GM12878 (cell line): ENCODE measurements at regions not wholly inside any gene's neighbourhood (a gene's known extent, or its start where the extent isn't known, plus 50 kb on each side); places are given as distances from the start of the nearest gene placed in this dataset.

ENCODE experiments used
- ATAC-seq: fragments of 200-7000 bp; cut with Tn5 transposase; 3 replicates; pipeline ENCODE4 v1.9.1; 2020; ENCODE audit warnings: mild to moderate bottlenecking, moderate library complexity
- BruUV-seq: library from RNA; stranded (reverse); fragments of 400-500 nt; replicated peaks from 2 replicates; lab custom pipeline; 2021; lab: Mats Ljungman, UMichigan
- CTCF ChIA-PET: fragments of 300-600 bp; sonication (Branson Sonifier 250); formaldehyde crosslinking; extraction: SDS; loops from one replicate; lab custom pipeline; 2021; ENCODE audit warnings: inconsistent platforms; lab: Yijun Ruan, JAX
- POLR2A ChIA-PET: fragments of 350-600 bp; formaldehyde crosslinking; extraction: SDS; loops from one replicate; lab custom pipeline; 2021; ENCODE audit warnings: inconsistent platforms; lab: Charles Lee
- RAD21 ChIA-PET: fragments of 300-600 bp; sonication (Branson Sonifier 250); formaldehyde crosslinking; loops from one replicate; lab custom pipeline; 2023; ENCODE audit warnings: antibody characterized with exemption; ENCODE audit not compliant: unreplicated experiment; lab: Charles Lee
- SMC1A ChIA-PET: fragments of 300-600 bp; sonication (Branson Sonifier 250); formaldehyde crosslinking; loops from one replicate; lab custom pipeline; 2023; ENCODE audit not compliant: unreplicated experiment, uncharacterized antibody; lab: Charles Lee
- DNase-seq: peaks from one replicate; pipeline ENCODE4 v3.0.0-alpha.2; 2011; ENCODE audit warnings: low read depth, low spot score
- FAIRE-seq: peaks from 3 replicates; lab custom pipeline; 2011; peaks lifted over from hg19 to GRCh38; lab: Jason Lieb, UNC
- H2AFZ ChIP-seq: 2 replicates; pipeline ENCODE4 v1.6.0; 2011; ENCODE audit warnings: low read depth, low read length, control low read depth; ENCODE audit not compliant: control insufficient read depth
- H3K27ac ChIP-seq: 2 replicates; pipeline ENCODE4 v1.5.1; 2011; ENCODE audit warnings: control low read depth; ENCODE audit not compliant: control insufficient read depth, insufficient read depth
- H3K27me3 ChIP-seq, 2 experiments: replicated peaks in 1 of 2; 2 replicates each; pipeline versions ENCODE4 v1.6.0 to v1.6.1; 2011; ENCODE audit warnings: low read length in 1 of 2; ENCODE audit not compliant: control insufficient read depth in 2 of 2, insufficient read depth in 2 of 2
- H3K36me3 ChIP-seq, 2 experiments: 2 replicates each; pipeline ENCODE4 v1.5.1; 2011; ENCODE audit warnings: low read length in 1 of 2; ENCODE audit not compliant: control insufficient read depth in 2 of 2, insufficient read depth in 2 of 2
- H3K4me1 ChIP-seq: 2 replicates; pipeline ENCODE4 v1.6.1; 2011; ENCODE audit warnings: mild to moderate bottlenecking, low read length, moderate library complexity, mixed read lengths; ENCODE audit not compliant: control insufficient read depth, insufficient read depth
- H3K4me2 ChIP-seq: 2 replicates; pipeline ENCODE4 v1.6.0; 2011; ENCODE audit warnings: control low read depth; ENCODE audit not compliant: control insufficient read depth, insufficient read depth
- H3K4me3 ChIP-seq: fragments of 200-600 bp; sonication (generic); 2 replicates; pipeline ENCODE4 v1.5.1; 2016
- H3K79me2 ChIP-seq: 2 replicates; pipeline ENCODE4 v1.6.0; 2011; ENCODE audit warnings: low read length; ENCODE audit not compliant: control insufficient read depth, insufficient read depth
- H3K9ac ChIP-seq: 2 replicates; pipeline ENCODE4 v1.8.0; 2011; ENCODE audit warnings: low read length, control low read depth, mixed read lengths; ENCODE audit not compliant: control insufficient read depth, insufficient read depth
- H3K9me3 ChIP-seq: replicated peaks from 3 replicates; pipeline ENCODE4 v1.5.1; 2011; ENCODE audit warnings: mild to moderate bottlenecking, low read length; ENCODE audit not compliant: control insufficient read depth, insufficient read depth
- H4K20me1 ChIP-seq: 2 replicates; pipeline ENCODE4 v1.6.0; 2011; ENCODE audit not compliant: control insufficient read depth, insufficient read depth
- BCL11A ChIP-seq: IDR thresholded peaks from 2 replicates; pipeline ENCODE4 v1.6.1; 2011; ENCODE audit warnings: low read depth, low read length
- FOXK2 ChIP-seq: fragments of 450-650 bp; IDR thresholded peaks from 2 replicates; pipeline ENCODE4 v1.6.1; 2017; ENCODE audit warnings: mild to moderate bottlenecking, moderate library complexity
- HDAC6 ChIP-seq: fragments of 200-600 bp; sonication (generic); IDR thresholded peaks from one replicate; pipeline ENCODE4 v1.8.0; 2017; ENCODE audit warnings: antibody characterized with exemption; ENCODE audit not compliant: unreplicated experiment
- IKZF1 ChIP-seq: fragments of 450-650 bp; conservative IDR thresholded peaks from 2 replicates; pipeline ENCODE4 v1.6.1; 2017; ENCODE audit warnings: antibody characterized with exemption, mild to moderate bottlenecking
- JUNB ChIP-seq: IDR thresholded peaks from 2 replicates; pipeline ENCODE4 v1.6.1; 2016; ENCODE audit warnings: antibody characterized with exemption, mild to moderate bottlenecking
- KDM1A ChIP-seq: fragments of 200-600 bp; sonication (generic); IDR thresholded peaks from 2 replicates; pipeline ENCODE4 v1.6.1; 2016; ENCODE audit warnings: borderline replicate concordance
- MTA3 ChIP-seq: IDR thresholded peaks from 2 replicates; pipeline ENCODE4 v1.6.1; 2012; ENCODE audit warnings: low read length, inconsistent platforms, borderline replicate concordance
- MXI1 ChIP-seq: fragments of 150-350 bp; IDR thresholded peaks from 2 replicates; pipeline ENCODE4 v1.6.1; 2011; ENCODE audit warnings: low read depth, mild to moderate bottlenecking, inconsistent platforms, low read length, improper control_type of control experiment
- NFIC ChIP-seq: IDR thresholded peaks from 2 replicates; pipeline ENCODE4 v1.6.1; 2012; ENCODE audit warnings: low read depth, mild to moderate bottlenecking, inconsistent platforms, low read length, moderate library complexity
- NR2C2 ChIP-seq: IDR thresholded peaks from 2 replicates; pipeline ENCODE4 v1.6.1; 2011; ENCODE audit warnings: borderline replicate concordance, low read depth; ENCODE audit not compliant: control insufficient read depth, insufficient read length
- NRF1 ChIP-seq: conservative IDR thresholded peaks from 2 replicates; pipeline ENCODE4 v1.6.1; 2011; ENCODE audit warnings: mild to moderate bottlenecking, low read depth, low read length, improper control_type of control experiment
- PML ChIP-seq: IDR thresholded peaks from 2 replicates; pipeline ENCODE4 v1.6.1; 2012; ENCODE audit warnings: low read length, inconsistent platforms
- POU2F2 ChIP-seq: IDR thresholded peaks from 3 replicates; pipeline ENCODE4 v1.6.1; 2011; ENCODE audit warnings: low read depth, mild to moderate bottlenecking, low read length, borderline replicate concordance
- RBBP5 ChIP-seq: fragments of 200-600 bp; sonication (generic); conservative IDR thresholded peaks from 2 replicates; pipeline ENCODE4 v1.6.1; 2016
- TCF7 ChIP-seq: IDR thresholded peaks from 2 replicates; pipeline ENCODE4 v1.6.1; 2014; ENCODE audit warnings: antibody characterized with exemption, borderline replicate concordance
- YBX1 ChIP-seq: fragments of 450-650 bp; IDR thresholded peaks from 2 replicates; pipeline ENCODE4 v1.6.1; 2016; ENCODE audit warnings: antibody characterized with exemption
- WGBS: methylation state at CpG from one replicate; pipeline ENCODE4 v1.1.6; 2016; ENCODE audit warnings: low lambda C conversion rate; ENCODE audit not compliant: insufficient replicate concordance, insufficient coverage; ENCODE audit errors: missing lambda C conversion rate; 5-methylcytosine and 5-hydroxymethylcytosine counted together
- in situ Hi-C: fragments of 300-500 bp; cut with MboI; formaldehyde crosslinking; loops from 9 replicates; pipeline ENCODE4 v1.14.3; 2018; ENCODE audit warnings: mixed read lengths
- intact Hi-C: fragments of 100-400 bp; cut with micrococcal nuclease; formaldehyde crosslinking; loops from one replicate; pipeline ENCODE4 v1.14.2; 2022; ENCODE audit not compliant: unreplicated experiment
- TF ChIP-seq, protein P1 (sequence below): fragments of 450-650 bp; IDR thresholded peaks from 2 replicates; pipeline ENCODE4 v1.6.1; 2017; ENCODE audit warnings: borderline replicate concordance
- TF ChIP-seq, protein P2 (sequence below): IDR thresholded peaks from 2 replicates; pipeline ENCODE4 v1.6.1; 2012; ENCODE audit warnings: improper control_type of control experiment, low read depth, low read length; ENCODE audit not compliant: insufficient replicate concordance

DNA sequence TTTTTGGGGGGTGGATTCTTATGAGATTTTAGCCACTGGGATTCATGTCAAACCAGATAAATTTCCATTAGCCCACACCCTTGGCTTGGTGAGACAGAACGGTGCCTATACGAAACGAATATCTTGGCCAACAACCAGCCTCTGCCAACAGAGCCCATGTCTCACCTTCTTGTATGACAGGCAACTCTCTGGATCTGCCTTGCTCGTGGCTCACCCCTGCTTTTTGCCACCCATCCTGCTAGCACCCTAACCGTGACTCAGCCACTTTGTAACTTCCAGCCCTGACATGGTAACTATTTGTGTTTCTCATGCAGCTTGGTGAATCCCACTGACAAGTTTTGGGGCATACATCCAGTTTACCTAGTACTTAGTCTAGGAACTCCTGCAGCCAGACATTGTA lies 457.0 kb downstream of the SPATA31D1 start:
- Histone ChIP-seq H2AFZ (no peak overlapping the region), H3K27ac (no peak overlapping the region), H3K4me3 (no peak overlapping the region), H3K9me3 (no peaks in the 10 kb centered on the region), H3K36me3 (no peaks in the 10 kb centered on the region), H4K20me1 (no peaks in the 10 kb centered on the region), H3K4me2 (no peak overlapping the region), H3K9ac (no peak overlapping the region), H3K4me1 (no peaks in the 10 kb centered on the region), H3K79me2 (no peaks in the 10 kb centered on the region), H3K27me3 (no peaks in the 10 kb centered on the region)
- CTCF ChIA-PET: no interaction called here
- SMC1A ChIA-PET: no interaction called here
- no TSS peak for BruUV-seq
- RAD21 ChIA-PET: no interaction called here
- FAIRE-seq (no peak), ATAC-seq (no peak), DNase-seq (no peak)
- in situ Hi-C loops (no loop called here), intact Hi-C loops (no loop called here)
- WGBS: 46% methylated on average over 5 of the region's 5 CpGs
- POLR2A ChIA-PET: no interaction called here
- TF ChIP-seq POU2F2 (no peak), MTA3 (no peak), MXI1 (no peak), HDAC6 (no peak), TCF7 (no peak), NR2C2 (no peak), YBX1 (no peak), KDM1A (no peak), IKZF1 (no peak), FOXK2 (no peak), NRF1 (no peak), PML (no peak), BCL11A (no peak), JUNB (no peak), NFIC (no peak), RBBP5 (no peak)
- TF ChIP-seq, protein P1, sequence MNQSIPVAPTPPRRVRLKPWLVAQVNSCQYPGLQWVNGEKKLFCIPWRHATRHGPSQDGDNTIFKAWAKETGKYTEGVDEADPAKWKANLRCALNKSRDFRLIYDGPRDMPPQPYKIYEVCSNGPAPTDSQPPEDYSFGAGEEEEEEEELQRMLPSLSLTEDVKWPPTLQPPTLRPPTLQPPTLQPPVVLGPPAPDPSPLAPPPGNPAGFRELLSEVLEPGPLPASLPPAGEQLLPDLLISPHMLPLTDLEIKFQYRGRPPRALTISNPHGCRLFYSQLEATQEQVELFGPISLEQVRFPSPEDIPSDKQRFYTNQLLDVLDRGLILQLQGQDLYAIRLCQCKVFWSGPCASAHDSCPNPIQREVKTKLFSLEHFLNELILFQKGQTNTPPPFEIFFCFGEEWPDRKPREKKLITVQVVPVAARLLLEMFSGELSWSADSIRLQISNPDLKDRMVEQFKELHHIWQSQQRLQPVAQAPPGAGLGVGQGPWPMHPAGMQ: no peak
- TF ChIP-seq, protein P2, sequence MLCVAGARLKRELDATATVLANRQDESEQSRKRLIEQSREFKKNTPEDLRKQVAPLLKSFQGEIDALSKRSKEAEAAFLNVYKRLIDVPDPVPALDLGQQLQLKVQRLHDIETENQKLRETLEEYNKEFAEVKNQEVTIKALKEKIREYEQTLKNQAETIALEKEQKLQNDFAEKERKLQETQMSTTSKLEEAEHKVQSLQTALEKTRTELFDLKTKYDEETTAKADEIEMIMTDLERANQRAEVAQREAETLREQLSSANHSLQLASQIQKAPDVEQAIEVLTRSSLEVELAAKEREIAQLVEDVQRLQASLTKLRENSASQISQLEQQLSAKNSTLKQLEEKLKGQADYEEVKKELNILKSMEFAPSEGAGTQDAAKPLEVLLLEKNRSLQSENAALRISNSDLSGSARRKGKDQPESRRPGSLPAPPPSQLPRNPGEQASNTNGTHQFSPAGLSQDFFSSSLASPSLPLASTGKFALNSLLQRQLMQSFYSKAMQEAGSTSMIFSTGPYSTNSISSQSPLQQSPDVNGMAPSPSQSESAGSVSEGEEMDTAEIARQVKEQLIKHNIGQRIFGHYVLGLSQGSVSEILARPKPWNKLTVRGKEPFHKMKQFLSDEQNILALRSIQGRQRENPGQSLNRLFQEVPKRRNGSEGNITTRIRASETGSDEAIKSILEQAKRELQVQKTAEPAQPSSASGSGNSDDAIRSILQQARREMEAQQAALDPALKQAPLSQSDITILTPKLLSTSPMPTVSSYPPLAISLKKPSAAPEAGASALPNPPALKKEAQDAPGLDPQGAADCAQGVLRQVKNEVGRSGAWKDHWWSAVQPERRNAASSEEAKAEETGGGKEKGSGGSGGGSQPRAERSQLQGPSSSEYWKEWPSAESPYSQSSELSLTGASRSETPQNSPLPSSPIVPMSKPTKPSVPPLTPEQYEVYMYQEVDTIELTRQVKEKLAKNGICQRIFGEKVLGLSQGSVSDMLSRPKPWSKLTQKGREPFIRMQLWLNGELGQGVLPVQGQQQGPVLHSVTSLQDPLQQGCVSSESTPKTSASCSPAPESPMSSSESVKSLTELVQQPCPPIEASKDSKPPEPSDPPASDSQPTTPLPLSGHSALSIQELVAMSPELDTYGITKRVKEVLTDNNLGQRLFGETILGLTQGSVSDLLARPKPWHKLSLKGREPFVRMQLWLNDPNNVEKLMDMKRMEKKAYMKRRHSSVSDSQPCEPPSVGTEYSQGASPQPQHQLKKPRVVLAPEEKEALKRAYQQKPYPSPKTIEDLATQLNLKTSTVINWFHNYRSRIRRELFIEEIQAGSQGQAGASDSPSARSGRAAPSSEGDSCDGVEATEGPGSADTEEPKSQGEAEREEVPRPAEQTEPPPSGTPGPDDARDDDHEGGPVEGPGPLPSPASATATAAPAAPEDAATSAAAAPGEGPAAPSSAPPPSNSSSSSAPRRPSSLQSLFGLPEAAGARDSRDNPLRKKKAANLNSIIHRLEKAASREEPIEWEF: no peak
